ENCODE measurements at regions not wholly inside any gene's neighbourhood (a gene's known extent, or its start where the extent isn't known, plus 50 kb on each side); places are given as distances from the start of the nearest gene placed in this dataset.

- DNase-seq (ENCODE audit: extremely low read depth, insufficient read length) = no peak
- H3K27me3 ChIP-seq (replicated peaks; ENCODE audit: control insufficient read depth, insufficient read depth, low read length) = no peaks in the 10 kb centered on the region
- no peaks in the 10 kb centered on the region for H3K36me3 ChIP-seq (ENCODE audit: control insufficient read depth, insufficient read depth, low read length)
- H3K4me3 ChIP-seq (replicated peaks; ENCODE audit: low read depth, low read length) = no peak overlapping the region
- no peak for TF ChIP-seq CTCF (IDR thresholded peaks at IDR 0.05; ENCODE audit: insufficient read depth, low read length, poor library complexity, severe bottlenecking)
Measured at GRCh38 chr18:41297740-41298139, 657.3 kb upstream of the PIK3C3 start.

GRCh38 chr18:41269294-41269693 lies 685.7 kb upstream of the PIK3C3 start:
- no peak for TF ChIP-seq CTCF (IDR thresholded peaks at IDR 0.05; ENCODE audit: insufficient read depth, low read length, poor library complexity, severe bottlenecking)
- H3K4me3 ChIP-seq (replicated peaks; ENCODE audit: low read depth, low read length) = no peak overlapping the region
- no peaks in the 10 kb centered on the region for H3K36me3 ChIP-seq (ENCODE audit: control insufficient read depth, insufficient read depth, low read length)
- no peaks in the 10 kb centered on the region for H3K27me3 ChIP-seq (replicated peaks; ENCODE audit: control insufficient read depth, insufficient read depth, low read length)
- no peak for DNase-seq (ENCODE audit: extremely low read depth, insufficient read length)

- DNase-seq (ENCODE audit: extremely low read depth, insufficient read length) = no peak
- no peak for TF ChIP-seq CTCF (IDR thresholded peaks at IDR 0.05; ENCODE audit: insufficient read depth, low read length, poor library complexity, severe bottlenecking)
- H3K27me3 ChIP-seq (replicated peaks; ENCODE audit: control insufficient read depth, insufficient read depth, low read length) = no peaks in the 10 kb centered on the region
- no peaks in the 10 kb centered on the region for H3K36me3 ChIP-seq (ENCODE audit: control insufficient read depth, insufficient read depth, low read length)
- H3K4me3 ChIP-seq (replicated peaks; ENCODE audit: low read depth, low read length) = no peak overlapping the region
Measured at GRCh38 chr18:41268271-41268670, 686.8 kb upstream of the PIK3C3 start.

- H3K4me3 ChIP-seq (replicated peaks; ENCODE audit: low read depth, low read length) = no peak overlapping the region
- H3K36me3 ChIP-seq (ENCODE audit: control insufficient read depth, insufficient read depth, low read length) = no peaks in the 10 kb centered on the region
- H3K27me3 ChIP-seq (replicated peaks; ENCODE audit: control insufficient read depth, insufficient read depth, low read length) = no peaks in the 10 kb centered on the region
- no peak for TF ChIP-seq CTCF (IDR thresholded peaks at IDR 0.05; ENCODE audit: insufficient read depth, low read length, poor library complexity, severe bottlenecking)
- DNase-seq (ENCODE audit: extremely low read depth, insufficient read length) = no peak
Measured at GRCh38 chr18:41266616-41267015, 688.4 kb upstream of the PIK3C3 start.

- TF ChIP-seq CTCF (IDR thresholded peaks at IDR 0.05; ENCODE audit: insufficient read depth, low read length, poor library complexity, severe bottlenecking) = no peak
- DNase-seq (ENCODE audit: extremely low read depth, insufficient read length) = no peak
- Histone ChIP-seq H3K36me3 (ENCODE audit: control insufficient read depth, insufficient read depth, low read length) (no peaks in the 10 kb centered on the region), H3K27me3 (replicated peaks; ENCODE audit: control insufficient read depth, insufficient read depth, low read length) (no peaks in the 10 kb centered on the region), H3K4me3 (replicated peaks; ENCODE audit: low read depth, low read length) (no peak overlapping the region)
Measured at GRCh38 chr18:41266204-41266603, 688.8 kb upstream of the PIK3C3 start.

GRCh38 chr18:41265047-41265446 lies 690.0 kb upstream of the PIK3C3 start:
- no peak for TF ChIP-seq CTCF (IDR thresholded peaks at IDR 0.05; ENCODE audit: insufficient read depth, low read length, poor library complexity, severe bottlenecking)
- no peak for DNase-seq (ENCODE audit: extremely low read depth, insufficient read length)

More at GRCh38 chr18:41265047-41265446, 690.0 kb upstream of the PIK3C3 start:
- Histone ChIP-seq H3K36me3 (ENCODE audit: control insufficient read depth, insufficient read depth, low read length) (no peaks in the 10 kb centered on the region), H3K27me3 (replicated peaks; ENCODE audit: control insufficient read depth, insufficient read depth, low read length) (no peaks in the 10 kb centered on the region), H3K4me3 (replicated peaks; ENCODE audit: low read depth, low read length) (no peak overlapping the region)

Measured in GM06990 (cell line).